ENCODE measurements at regions not wholly inside any gene's neighbourhood (a gene's known extent, or its start where the extent isn't known, plus 50 kb on each side); places are given as distances from the start of the nearest gene placed in this dataset.
"Not testable (repeated sequence)": the region's sequence is repeated elsewhere in the genome, so short reads cannot be mapped to it uniquely, and the experiment has no call there.

GRCh38 chr14:81738946-81739659, 205.4 kb upstream of the SEL1L start:
- DNase-seq (ENCODE audit: low spot score) (no peak), ATAC-seq (peak; percentile 90)

DNA sequence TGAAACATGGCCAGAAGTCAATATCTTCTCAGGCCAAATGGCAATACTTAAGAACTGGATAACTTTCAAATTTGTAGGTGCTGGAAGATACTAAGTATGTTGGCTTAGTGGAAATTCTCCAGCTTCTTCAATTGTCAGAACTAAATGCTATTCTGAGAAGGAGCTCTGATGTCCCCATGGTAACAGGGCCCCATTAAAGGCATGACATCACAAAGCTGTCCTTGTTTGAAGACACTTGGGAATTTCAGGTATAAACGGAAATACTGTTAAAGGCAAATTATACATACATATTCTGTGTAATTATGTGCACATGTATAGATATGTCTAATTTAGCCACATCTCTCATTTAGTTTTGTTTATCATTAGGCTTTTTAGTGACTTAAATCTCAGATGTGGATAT, 210.0 kb upstream of the SEL1L start:
- no peak for ATAC-seq
- DNase-seq (ENCODE audit: low spot score) = no peak

DNA sequence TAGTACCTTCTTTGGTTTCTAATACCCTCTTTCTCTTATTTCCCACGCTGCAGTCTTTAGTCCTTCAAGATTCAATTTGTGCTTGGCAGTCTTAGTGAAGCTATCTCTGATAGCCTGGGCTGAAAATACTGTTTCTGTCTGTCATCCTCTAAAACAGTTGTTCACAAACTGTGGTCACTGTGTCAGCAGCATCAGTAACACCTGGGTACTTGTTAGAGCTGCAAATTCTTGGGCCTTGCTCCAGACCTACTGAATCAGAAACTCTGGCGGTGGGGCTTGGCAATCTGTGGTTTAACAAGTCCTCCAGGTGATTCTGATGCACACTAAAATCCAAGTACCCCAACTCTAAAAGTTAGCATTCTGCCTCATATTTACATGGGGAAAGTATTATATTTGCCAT, 217.5 kb upstream of the SEL1L start:
- no peak for DNase-seq (ENCODE audit: low spot score)
- no peak for ATAC-seq

GRCh38 chr14:81759541-81759940, 225.9 kb upstream of the SEL1L start:
- DNase-seq (ENCODE audit: low spot score) = no peak
- no peak for ATAC-seq

DNA sequence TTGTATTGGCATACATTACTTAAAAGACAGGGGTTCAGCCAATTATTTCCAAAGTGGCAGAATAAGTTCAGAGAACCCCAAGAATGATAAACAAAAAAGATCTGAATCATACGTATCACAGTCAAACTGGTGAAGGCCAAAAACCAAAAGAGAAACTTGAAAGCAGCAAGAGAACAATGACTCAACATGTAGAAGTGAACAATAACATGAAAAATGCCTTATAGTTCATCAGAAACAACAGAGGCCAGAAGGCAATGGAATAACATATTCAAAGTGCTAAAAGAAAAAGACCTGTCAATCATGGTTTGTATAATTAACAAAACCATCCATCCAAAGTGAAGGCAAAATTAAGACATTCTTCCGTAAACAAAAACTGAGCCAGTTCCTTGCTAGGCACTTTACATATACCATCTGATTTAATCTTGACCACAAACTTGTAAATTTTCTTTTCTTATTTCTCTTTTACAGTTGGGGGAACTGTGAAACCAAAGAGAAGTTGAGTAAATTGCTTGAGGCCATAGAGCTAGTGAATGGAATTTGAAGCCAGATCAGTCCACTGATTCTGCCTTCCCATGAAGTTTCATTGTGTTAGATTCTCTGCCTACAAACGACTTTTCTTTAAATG, 232.1 kb upstream of the SEL1L start:
- ATAC-seq = no peak
- DNase-seq (ENCODE audit: low spot score) = no peak

DNA sequence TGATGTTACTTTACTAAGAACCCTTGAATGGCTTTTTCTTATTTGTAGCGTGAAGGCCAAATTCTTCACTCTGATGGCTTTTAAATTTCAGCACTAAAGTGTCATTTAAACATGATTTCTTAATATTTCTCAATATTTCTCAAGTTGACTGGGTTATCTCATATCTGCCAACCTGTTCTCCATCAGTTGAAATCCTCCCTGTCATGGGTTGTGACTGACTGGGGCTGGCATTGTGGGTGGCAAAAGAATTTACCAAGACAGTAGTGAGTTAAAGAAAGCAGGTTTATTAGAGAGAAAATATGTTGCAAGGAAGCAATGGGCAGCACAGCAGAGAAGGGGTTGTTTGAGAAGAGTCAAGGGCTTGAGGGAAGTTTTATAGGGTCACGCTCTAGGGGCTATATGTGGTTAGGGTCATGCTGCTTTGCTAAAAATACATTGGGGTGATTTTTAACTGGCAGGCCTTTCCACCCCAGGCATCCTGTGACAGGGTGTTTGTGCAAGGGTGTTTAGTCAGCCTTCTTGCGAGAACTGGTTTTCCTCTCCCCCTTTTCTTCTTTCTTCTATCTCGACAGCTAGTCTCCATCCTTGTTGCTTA, 232.8 kb upstream of the SEL1L start:
- ATAC-seq (no peak), DNase-seq (ENCODE audit: low spot score) (no peak)

DNA sequence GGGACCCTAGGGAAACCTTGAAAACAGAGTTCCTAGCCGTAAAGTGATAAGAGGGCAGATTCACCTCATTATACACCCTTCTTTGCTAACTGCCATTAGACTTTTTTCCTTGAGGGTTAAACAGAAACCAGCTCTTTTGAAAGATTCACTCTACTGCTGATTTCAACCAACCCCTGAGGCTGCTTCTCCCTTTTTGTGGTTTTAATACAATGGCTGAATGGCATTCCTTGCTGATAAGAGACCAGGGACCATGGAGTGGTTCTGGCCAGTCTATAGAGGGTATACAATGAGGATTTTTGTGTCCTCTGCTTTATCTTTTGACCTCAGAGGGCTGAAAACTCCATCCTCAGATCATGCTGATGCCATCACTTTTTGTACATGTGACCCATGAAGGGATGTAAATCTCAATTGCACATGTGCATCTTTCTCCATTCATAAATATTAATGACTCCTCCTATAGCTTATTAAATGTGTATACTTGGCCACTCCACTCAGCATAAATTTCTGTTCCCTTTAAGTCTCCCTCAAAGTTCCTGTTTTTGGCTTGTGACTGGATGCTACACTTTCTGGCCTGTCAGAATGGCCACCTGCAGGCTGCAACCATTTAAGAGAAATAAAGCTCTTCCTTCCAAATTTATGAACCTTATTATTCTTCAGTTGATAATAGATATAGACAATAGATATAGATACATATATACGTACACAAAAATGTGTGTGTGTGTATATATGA, 233.8 kb upstream of the SEL1L start:
- DNase-seq (ENCODE audit: low spot score) (no peak), ATAC-seq (no peak)

DNA sequence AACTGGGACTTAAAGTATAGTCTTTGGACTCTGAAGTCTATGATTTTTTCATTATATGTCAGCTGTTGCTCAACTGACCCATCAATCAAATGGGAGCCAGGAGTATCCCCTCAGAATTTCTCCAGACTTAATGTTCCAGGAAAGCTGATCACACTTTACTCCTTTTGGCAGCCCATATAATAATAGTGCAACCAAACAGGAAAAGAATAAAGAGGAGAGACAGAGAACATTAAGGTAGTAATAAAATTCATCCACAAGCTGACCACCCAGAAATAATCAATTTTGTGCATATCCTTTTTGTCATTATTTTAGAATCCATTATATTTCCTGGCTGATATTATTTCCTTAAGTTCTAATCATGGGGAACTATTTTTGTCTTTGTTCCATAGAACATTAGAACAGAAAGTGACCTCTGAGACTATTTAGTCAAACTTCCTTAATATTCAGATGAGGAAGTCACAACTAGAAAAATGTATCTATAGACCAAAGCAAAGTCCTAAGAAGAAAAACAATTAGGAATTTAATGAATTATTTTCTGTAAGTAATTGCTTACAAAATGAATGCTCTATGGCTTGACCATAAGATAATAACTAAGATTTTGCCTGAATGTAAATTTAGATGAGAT, 238.1 kb upstream of the SEL1L start:
- ATAC-seq = no peak
- no peak for DNase-seq (ENCODE audit: low spot score)

- ATAC-seq = no peak
Observed at GRCh38 chr14:81772381-81772780, 238.7 kb upstream of the SEL1L start.

DNA sequence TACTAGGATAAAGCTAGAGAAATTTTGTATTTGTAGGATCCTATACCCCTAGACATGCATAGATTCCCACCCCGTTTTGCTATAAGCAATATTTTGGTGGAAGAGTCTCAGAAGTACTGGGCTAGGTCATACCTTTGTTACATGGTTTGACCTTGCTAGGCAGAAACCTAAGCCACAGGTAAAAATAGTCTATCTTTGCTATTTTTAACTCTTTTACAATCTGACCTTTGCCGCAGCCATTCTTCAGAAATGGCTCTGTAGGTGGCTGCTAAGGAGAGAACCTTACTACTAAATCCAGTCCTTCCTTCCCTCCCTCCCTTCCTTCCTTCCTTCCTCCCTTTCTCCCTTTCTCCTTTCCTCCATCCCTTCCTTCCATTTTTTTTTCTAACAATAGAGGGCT, 242.9 kb upstream of the SEL1L start:
- DNase-seq (ENCODE audit: low spot score) = no peak
- no peak for ATAC-seq

More at GRCh38 chr14:81772381-81772780, 238.7 kb upstream of the SEL1L start:
- DNase-seq (ENCODE audit: low spot score) = no peak

DNA sequence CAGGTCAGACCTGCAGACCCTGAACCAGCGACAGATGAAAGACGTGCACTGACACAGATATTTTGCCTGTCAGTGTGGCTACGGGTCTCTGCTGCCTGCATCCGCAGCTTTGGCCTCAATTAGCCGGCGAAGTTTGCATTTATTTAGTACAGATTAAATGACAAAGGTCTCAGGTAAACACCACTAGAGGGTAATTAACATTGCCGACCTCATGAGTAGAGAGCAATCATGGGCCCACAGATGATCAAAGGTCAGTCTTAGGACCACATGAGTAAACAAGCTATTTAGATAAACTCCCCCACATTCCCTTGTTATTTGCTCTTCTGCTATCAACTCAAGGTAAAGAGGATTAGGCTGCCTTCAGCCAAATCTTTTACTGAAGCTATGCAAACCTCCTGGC, 248.1 kb upstream of the SEL1L start:
- ATAC-seq; DNase-seq (ENCODE audit: low spot score): not testable (repeated sequence)

DNA sequence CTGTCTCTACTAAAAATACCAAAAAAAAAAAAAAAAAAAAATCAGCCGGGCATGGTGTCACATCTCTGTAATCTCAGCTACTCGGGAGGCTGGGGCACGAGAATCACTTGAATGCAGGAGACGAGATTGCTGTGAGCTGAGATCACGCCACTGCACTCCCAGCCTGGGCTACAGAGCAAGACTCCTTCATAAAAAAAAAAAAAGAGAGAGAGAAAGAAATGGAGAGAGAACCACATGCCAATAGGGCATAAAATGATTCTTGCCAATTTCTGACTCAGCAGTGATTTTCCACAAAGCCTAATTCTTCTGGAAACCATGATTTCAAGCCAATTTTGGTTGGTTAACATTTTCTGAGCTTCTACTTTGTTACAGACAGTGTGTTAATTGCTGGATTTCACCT, 250.4 kb upstream of the SEL1L start:
- ATAC-seq = no peak

GRCh38 chr14:81797315-81797714, 263.7 kb upstream of the SEL1L start:
- ATAC-seq (no peak), DNase-seq (ENCODE audit: low spot score) (no peak)

More for the DNA sequence above, 250.4 kb upstream of the SEL1L start:
- no peak for DNase-seq (ENCODE audit: low spot score)

DNA sequence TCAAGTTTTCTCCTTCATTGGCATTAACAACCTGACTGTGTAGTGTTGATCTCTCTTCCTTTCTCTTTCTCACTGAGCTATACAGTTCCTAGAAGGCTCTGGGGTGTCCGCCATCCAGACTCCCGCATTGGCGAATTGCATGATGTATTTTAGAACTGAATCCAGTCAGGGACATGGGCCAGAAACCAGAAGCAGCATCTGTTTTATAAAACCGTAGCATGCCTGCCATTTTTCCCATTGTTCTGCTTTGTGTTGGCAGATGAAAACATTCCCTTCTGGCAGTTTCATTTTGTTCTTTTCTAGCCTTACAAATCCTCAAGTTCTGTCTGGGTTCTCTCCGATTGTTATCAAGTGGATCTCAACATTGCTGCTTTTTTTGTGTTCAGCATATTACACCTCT, 268.3 kb upstream of the SEL1L start:
- DNase-seq (ENCODE audit: low spot score) (no peak), ATAC-seq (no peak)

GRCh38 chr14:81802341-81802740, 268.7 kb upstream of the SEL1L start:
- no peak for ATAC-seq
- no peak for DNase-seq (ENCODE audit: low spot score)

GRCh38 chr14:81805785-81806184, 272.1 kb upstream of the SEL1L start:
- no peak for DNase-seq (ENCODE audit: low spot score)
- no peak for ATAC-seq

- no peak for ATAC-seq
Observed at GRCh38 chr14:81811705-81812269, 278.1 kb upstream of the SEL1L start.

GRCh38 chr14:81818271-81818670, 284.6 kb upstream of the SEL1L start:
- ATAC-seq (no peak), DNase-seq (ENCODE audit: low spot score) (no peak)

More at GRCh38 chr14:81811705-81812269, 278.1 kb upstream of the SEL1L start:
- no peak for DNase-seq (ENCODE audit: low spot score)

GRCh38 chr14:81819344-81819743, 285.7 kb upstream of the SEL1L start:
- ATAC-seq (peak; percentile 68), DNase-seq (ENCODE audit: low spot score) (no peak)

- ATAC-seq = peak; percentile 32
- no peak for DNase-seq (ENCODE audit: low spot score)
Observed at GRCh38 chr14:81819910-81820309, 286.3 kb upstream of the SEL1L start.

- DNase-seq (ENCODE audit: low spot score) (no peak), ATAC-seq (no peak)
Observed at GRCh38 chr14:81826081-81826480, 292.4 kb upstream of the SEL1L start.
